ENCODE measurements at regions not wholly inside any gene's neighbourhood (a gene's known extent, or its start where the extent isn't known, plus 50 kb on each side); places are given as distances from the start of the nearest gene placed in this dataset.

- TF ChIP-seq CTCF (IDR thresholded peaks at IDR 0.05; ENCODE audit: low read depth, low read length, missing control alignments): no peak
- no peak for DNase-seq (ENCODE audit: extremely low read depth, low read depth)
These were observed 586.5 kb upstream of the PTPRD start for GRCh38 chr9:11199335-11199734.

GRCh38 chr9:11204521-11204920, 591.7 kb upstream of the PTPRD start:
- no peak for TF ChIP-seq CTCF (IDR thresholded peaks at IDR 0.05; ENCODE audit: low read depth, low read length, missing control alignments)
- H3K4me3 ChIP-seq (replicated peaks; ENCODE audit: low read depth, low read length): no peak overlapping the region
- no peak for DNase-seq (ENCODE audit: extremely low read depth, low read depth)

More at GRCh38 chr9:11199335-11199734, 586.5 kb upstream of the PTPRD start:
- no peak overlapping the region for H3K4me3 ChIP-seq (replicated peaks; ENCODE audit: low read depth, low read length)

GRCh38 chr9:11206925-11207324, 594.1 kb upstream of the PTPRD start:
- no peak for DNase-seq (ENCODE audit: extremely low read depth, low read depth)
- no peak for TF ChIP-seq CTCF (IDR thresholded peaks at IDR 0.05; ENCODE audit: low read depth, low read length, missing control alignments)
- no peak overlapping the region for H3K4me3 ChIP-seq (replicated peaks; ENCODE audit: low read depth, low read length)

- no peak for TF ChIP-seq CTCF (IDR thresholded peaks at IDR 0.05; ENCODE audit: low read depth, low read length, missing control alignments)
- no peak for DNase-seq (ENCODE audit: extremely low read depth, low read depth)
- H3K4me3 ChIP-seq (replicated peaks; ENCODE audit: low read depth, low read length): no peak overlapping the region
These were observed 620.9 kb upstream of the PTPRD start for GRCh38 chr9:11233696-11234095.

- TF ChIP-seq CTCF (IDR thresholded peaks at IDR 0.05; ENCODE audit: low read depth, low read length, missing control alignments): no peak
- no peak for DNase-seq (ENCODE audit: extremely low read depth, low read depth)
- H3K4me3 ChIP-seq (replicated peaks; ENCODE audit: low read depth, low read length): no peak overlapping the region
These were observed 622.3 kb upstream of the PTPRD start for GRCh38 chr9:11235061-11235460.

GRCh38 chr9:11241779-11242178, 629.0 kb upstream of the PTPRD start:
- DNase-seq (ENCODE audit: extremely low read depth, low read depth): no peak
- H3K4me3 ChIP-seq (replicated peaks; ENCODE audit: low read depth, low read length): no peak overlapping the region
- TF ChIP-seq CTCF (IDR thresholded peaks at IDR 0.05; ENCODE audit: low read depth, low read length, missing control alignments): no peak

GRCh38 chr9:11257992-11258391, 645.2 kb upstream of the PTPRD start:
- TF ChIP-seq CTCF (IDR thresholded peaks at IDR 0.05; ENCODE audit: low read depth, low read length, missing control alignments): no peak
- no peak for DNase-seq (ENCODE audit: extremely low read depth, low read depth)
- H3K4me3 ChIP-seq (replicated peaks; ENCODE audit: low read depth, low read length): no peak overlapping the region

All from HFF-Myc (cell line).